ENCODE measurements at regions not wholly inside any gene's neighbourhood (a gene's known extent, or its start where the extent isn't known, plus 50 kb on each side); places are given as distances from the start of the nearest gene placed in this dataset.

- TF ChIP-seq, protein P1, sequence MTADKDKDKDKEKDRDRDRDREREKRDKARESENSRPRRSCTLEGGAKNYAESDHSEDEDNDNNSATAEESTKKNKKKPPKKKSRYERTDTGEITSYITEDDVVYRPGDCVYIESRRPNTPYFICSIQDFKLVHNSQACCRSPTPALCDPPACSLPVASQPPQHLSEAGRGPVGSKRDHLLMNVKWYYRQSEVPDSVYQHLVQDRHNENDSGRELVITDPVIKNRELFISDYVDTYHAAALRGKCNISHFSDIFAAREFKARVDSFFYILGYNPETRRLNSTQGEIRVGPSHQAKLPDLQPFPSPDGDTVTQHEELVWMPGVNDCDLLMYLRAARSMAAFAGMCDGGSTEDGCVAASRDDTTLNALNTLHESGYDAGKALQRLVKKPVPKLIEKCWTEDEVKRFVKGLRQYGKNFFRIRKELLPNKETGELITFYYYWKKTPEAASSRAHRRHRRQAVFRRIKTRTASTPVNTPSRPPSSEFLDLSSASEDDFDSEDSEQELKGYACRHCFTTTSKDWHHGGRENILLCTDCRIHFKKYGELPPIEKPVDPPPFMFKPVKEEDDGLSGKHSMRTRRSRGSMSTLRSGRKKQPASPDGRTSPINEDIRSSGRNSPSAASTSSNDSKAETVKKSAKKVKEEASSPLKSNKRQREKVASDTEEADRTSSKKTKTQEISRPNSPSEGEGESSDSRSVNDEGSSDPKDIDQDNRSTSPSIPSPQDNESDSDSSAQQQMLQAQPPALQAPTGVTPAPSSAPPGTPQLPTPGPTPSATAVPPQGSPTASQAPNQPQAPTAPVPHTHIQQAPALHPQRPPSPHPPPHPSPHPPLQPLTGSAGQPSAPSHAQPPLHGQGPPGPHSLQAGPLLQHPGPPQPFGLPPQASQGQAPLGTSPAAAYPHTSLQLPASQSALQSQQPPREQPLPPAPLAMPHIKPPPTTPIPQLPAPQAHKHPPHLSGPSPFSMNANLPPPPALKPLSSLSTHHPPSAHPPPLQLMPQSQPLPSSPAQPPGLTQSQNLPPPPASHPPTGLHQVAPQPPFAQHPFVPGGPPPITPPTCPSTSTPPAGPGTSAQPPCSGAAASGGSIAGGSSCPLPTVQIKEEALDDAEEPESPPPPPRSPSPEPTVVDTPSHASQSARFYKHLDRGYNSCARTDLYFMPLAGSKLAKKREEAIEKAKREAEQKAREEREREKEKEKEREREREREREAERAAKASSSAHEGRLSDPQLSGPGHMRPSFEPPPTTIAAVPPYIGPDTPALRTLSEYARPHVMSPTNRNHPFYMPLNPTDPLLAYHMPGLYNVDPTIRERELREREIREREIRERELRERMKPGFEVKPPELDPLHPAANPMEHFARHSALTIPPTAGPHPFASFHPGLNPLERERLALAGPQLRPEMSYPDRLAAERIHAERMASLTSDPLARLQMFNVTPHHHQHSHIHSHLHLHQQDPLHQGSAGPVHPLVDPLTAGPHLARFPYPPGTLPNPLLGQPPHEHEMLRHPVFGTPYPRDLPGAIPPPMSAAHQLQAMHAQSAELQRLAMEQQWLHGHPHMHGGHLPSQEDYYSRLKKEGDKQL (CRISPR knock-in tag; IDR thresholded peaks at IDR 0.05; ENCODE audit: borderline replicate concordance) = no peak
- TF ChIP-seq ZEB2 (IDR thresholded peaks at IDR 0.05) (no peak), FOXP1 (CRISPR knock-in tag; IDR thresholded peaks at IDR 0.05) (no peak), PREB (CRISPR knock-in tag; IDR thresholded peaks at IDR 0.05) (no peak), HIVEP1 (CRISPR knock-in tag; IDR thresholded peaks at IDR 0.05) (no peak), TGIF2 (CRISPR knock-in tag; IDR thresholded peaks at IDR 0.05) (no peak)
Measured at GRCh38 chr5:159730285-159730684, 186.0 kb upstream of the ADRA1B start (continued).
